Memory B cell (primary cell): ENCODE measurements at regions not wholly inside any gene's neighbourhood (a gene's known extent, or its start where the extent isn't known, plus 50 kb on each side); places are given as distances from the start of the nearest gene placed in this dataset.

Source experiments
- ATAC-seq: fragments of 150-1000 bp; cut with Tn5 transposase; 2 replicates; pipeline ENCODE4 v1.10.0; 2021; ENCODE audit warnings: low read depth, mild to moderate bottlenecking, moderate library complexity
- DNase-seq, 2 donors: peaks; one replicate each; pipeline ENCODE4 v3.0.0; 2022; ENCODE audit warnings: low spot score in 2 of 2
- H3K27ac Mint-ChIP-seq: one replicate; pipeline ENCODE4 v1.8.0; 2022; ENCODE audit warnings: mild to moderate bottlenecking, moderate library complexity, mixed read lengths
- H3K27me3 Mint-ChIP-seq: one replicate; pipeline ENCODE4 v1.8.0; 2022; ENCODE audit warnings: mixed read lengths
- H3K36me3 Mint-ChIP-seq: one replicate; pipeline ENCODE4 v1.8.0; 2022; ENCODE audit warnings: mild to moderate bottlenecking, mixed read lengths
- H3K4me1 Mint-ChIP-seq: one replicate; pipeline ENCODE4 v1.8.0; 2022; ENCODE audit warnings: mixed read lengths
- H3K4me3 Mint-ChIP-seq: one replicate; pipeline ENCODE4 v1.8.0; 2022; ENCODE audit warnings: mild to moderate bottlenecking, moderate library complexity, mixed read lengths
- H3K9me3 Mint-ChIP-seq: one replicate; pipeline ENCODE4 v1.8.0; 2022; ENCODE audit warnings: mixed read lengths

DNA sequence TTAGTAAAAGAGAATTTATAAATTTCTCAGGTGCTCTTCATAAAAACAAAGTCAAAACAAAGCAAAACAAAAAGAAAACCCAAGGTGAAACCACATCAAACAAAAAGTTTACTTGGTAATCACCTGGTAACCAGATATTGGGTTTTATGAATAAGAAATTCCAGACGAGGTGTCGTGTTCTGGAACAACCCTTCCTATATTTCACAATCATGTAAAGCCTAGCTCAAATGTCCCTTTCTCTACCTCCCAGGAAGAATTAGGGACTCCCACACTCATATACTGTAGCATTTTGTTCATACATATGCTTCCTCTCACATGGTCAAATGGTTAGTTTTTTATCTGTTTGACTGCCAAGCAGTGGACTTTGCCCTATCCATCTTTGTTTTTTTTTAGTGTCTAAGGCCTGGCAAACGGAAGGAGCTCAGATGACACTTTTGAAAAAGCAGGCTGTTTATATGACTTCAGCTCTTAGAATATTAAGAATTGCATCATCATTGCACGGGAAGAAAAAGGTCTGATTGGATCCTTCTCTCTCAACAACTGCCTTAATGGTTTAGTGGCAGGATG, 326.7 kb upstream of the TBL1XR1 start:
- no peak for ATAC-seq
- Mint-ChIP-seq H3K9me3 (no peaks in the 10 kb centered on the region), H3K27me3 (no peaks in the 10 kb centered on the region), H3K36me3 (no peaks in the 10 kb centered on the region), H3K4me1 (peaks cover 6% of the 10 kb centered on the region), H3K27ac (no peak overlapping the region), H3K4me3 (no peak overlapping the region)
- no peak for DNase-seq

DNA sequence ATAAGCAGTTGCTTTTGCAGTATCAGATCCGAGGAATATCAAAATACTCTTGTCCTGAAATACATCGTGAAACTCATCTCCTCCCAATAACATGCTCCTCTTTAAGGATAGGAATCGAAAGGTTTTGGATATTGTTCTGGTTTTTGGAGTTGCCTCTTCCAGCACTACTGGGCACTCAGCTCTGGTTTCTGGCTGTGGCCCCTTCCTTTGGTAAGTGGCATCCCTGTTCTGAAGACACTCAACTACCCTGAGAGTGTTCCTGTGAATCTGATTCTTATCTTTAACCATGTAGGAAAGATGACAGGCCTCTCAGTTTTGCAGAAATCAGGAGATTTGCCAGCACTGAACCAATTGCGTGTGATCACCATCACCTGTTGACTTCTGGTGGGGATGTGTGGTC, 327.5 kb upstream of the TBL1XR1 start:
- H3K9me3 Mint-ChIP-seq: no peaks in the 10 kb centered on the region
- DNase-seq (no peak), ATAC-seq (no peak)
- H3K4me1 Mint-ChIP-seq: peaks cover 7% of the 10 kb centered on the region
- H3K27ac Mint-ChIP-seq: no peak overlapping the region
- no peaks in the 10 kb centered on the region for H3K36me3 Mint-ChIP-seq
- no peak overlapping the region for H3K4me3 Mint-ChIP-seq
- H3K27me3 Mint-ChIP-seq: no peaks in the 10 kb centered on the region

DNA sequence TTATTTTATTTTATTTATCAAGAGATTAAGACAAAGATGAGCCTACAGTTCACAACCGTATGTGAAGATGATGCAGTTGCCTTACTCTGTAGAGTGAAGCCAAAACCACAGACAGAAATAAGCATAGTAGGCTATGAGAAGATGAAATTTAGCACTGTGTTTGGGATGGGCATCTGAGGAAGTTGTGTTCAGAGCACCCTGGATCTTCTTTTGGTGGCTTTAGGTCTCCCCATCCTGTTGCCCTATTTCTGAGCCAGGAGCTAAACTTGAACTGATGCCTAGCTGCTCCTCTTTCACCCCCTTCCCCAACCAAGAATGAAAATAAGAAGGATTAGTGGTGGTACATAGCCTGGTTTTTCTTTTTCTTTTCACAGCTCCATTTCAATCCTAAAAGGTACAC, 328.1 kb upstream of the TBL1XR1 start:
- H3K4me3 Mint-ChIP-seq: no peak overlapping the region
- ATAC-seq (no peak), DNase-seq (no peak)
- no peak overlapping the region for H3K27ac Mint-ChIP-seq
- no peaks in the 10 kb centered on the region for H3K9me3 Mint-ChIP-seq
- H3K4me1 Mint-ChIP-seq: peaks cover 7% of the 10 kb centered on the region
- H3K36me3 Mint-ChIP-seq: no peaks in the 10 kb centered on the region
- no peaks in the 10 kb centered on the region for H3K27me3 Mint-ChIP-seq

DNA sequence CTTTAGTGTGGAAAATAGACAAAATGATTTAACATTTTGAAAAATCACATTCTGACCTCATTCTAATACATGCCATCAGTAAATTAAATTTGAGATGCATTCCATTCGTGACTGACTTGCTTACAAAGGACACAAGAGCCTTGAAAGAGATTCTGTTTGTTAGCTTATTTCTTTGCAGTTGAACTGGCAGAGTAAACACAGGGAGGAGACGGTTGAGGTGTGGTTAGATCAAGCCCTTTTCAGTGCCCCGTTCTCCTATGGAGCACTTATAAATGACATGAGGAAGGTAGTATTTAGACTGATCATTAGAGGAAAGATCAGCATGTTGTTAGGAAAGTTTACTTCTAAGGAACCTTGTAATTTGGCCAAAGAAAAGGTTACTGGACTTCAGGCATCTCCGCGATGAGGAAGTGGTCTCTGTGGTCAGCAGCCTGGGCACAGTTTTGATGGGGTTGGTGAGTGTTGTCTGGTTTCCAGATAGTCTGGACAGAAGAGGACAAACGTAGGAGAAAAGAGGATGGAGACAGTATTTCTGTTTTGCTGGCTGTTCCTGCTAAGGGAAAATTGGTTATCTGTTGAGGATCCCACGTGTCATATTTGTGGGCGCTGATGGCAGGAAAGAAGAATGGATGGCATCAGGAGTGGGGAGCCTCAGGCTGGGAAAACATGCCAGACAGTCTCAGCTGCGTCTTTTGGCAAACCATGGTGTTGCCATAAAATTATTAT, 328.9 kb upstream of the TBL1XR1 start:
- Mint-ChIP-seq H3K27ac (no peak overlapping the region), H3K36me3 (no peaks in the 10 kb centered on the region), H3K4me1 (peaks cover 11% of the 10 kb centered on the region), H3K4me3 (no peak overlapping the region), H3K9me3 (no peaks in the 10 kb centered on the region), H3K27me3 (no peaks in the 10 kb centered on the region)
- DNase-seq: no peak
- ATAC-seq: no peak

DNA sequence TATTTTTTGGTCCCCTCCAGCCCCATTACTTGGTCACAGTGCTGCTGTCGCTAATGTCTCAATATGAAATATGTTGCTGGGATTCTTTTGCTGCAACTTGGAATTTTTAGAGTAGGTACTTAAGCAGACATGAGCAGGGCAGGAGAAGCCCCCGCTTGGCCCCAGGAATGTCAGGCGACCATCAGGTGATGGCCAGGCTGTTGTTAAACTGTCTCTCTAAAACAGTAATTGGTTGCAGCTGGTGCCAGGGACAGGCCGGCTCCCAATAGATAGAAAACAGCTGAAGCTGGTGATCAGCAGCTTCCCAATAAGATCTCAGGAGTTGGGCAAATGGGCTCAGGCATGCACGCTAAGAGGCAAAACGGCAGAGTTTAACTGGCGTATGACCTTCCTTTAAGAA, 329.9 kb upstream of the TBL1XR1 start:
- Mint-ChIP-seq H3K27ac (no peak overlapping the region), H3K4me3 (no peak overlapping the region), H3K36me3 (no peaks in the 10 kb centered on the region), H3K9me3 (no peaks in the 10 kb centered on the region), H3K27me3 (no peaks in the 10 kb centered on the region), H3K4me1 (peaks cover 11% of the 10 kb centered on the region)
- DNase-seq: no peak
- ATAC-seq: no peak

DNA sequence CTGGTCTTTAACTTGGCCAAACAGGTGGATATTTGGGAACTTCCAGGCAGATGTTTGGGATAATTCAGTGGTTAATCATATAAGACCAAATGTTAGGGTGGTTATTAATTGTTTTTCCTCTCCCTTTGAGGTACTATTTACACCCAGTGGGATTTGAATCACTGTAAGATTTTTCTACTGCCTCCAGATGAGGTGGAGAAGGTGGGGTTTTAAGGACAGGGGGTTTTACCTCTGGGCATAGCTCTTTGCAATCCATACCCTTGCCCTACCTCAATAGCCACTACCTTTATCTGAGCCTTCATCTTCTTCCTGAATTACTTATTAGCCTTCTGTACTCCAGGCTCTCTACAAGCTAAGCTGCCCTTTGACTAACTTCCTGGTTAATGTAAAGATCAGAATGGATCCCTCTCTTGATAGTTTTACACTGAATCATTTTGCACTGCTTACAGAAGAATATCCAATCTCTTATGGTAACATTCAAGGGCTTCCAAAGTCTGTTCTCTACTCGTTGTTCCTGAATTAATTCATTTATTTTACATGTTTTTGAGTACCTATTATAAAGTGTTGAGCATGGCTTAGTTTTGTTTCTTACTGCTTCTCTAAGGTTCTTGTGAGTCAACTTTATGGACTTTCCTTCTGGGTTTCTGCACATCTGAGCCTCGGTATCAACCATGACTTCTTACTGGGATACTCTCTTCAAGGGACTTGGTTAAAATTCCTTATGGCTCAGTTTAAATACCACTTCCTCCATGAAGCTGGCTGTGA, 331.2 kb upstream of the TBL1XR1 start:
- DNase-seq: no peak
- Mint-ChIP-seq H3K27ac (no peak overlapping the region), H3K4me3 (no peak overlapping the region), H3K4me1 (peaks cover 11% of the 10 kb centered on the region), H3K36me3 (no peaks in the 10 kb centered on the region), H3K27me3 (no peaks in the 10 kb centered on the region), H3K9me3 (no peaks in the 10 kb centered on the region)
- no peak for ATAC-seq

DNA sequence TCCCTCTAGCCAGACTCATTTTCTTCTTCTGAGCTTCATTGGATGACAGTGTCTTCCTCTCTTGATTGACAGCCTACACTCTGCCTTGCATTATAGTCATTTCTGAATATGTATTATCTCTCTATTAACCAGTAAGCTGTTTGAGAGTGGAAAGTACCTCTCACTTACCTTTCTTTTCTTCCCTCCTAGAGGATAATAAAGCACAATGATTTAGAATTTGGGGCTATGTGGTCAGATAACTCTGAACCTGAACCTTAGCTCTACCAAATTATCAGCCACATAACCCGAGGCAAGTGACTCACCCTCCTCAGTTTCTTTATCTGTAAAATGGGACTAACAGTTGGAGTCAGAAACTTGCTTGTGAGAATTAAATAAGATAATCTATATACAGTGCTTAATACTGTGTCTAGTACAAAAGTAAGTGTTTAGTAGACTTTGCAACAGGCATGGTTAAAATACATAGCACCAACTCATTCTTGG, 331.8 kb upstream of the TBL1XR1 start:
- Mint-ChIP-seq H3K4me3 (no peak overlapping the region), H3K27me3 (no peaks in the 10 kb centered on the region), H3K4me1 (peaks cover 11% of the 10 kb centered on the region), H3K27ac (no peak overlapping the region), H3K9me3 (no peaks in the 10 kb centered on the region), H3K36me3 (no peaks in the 10 kb centered on the region)
- DNase-seq: no peak
- ATAC-seq: no peak

DNA sequence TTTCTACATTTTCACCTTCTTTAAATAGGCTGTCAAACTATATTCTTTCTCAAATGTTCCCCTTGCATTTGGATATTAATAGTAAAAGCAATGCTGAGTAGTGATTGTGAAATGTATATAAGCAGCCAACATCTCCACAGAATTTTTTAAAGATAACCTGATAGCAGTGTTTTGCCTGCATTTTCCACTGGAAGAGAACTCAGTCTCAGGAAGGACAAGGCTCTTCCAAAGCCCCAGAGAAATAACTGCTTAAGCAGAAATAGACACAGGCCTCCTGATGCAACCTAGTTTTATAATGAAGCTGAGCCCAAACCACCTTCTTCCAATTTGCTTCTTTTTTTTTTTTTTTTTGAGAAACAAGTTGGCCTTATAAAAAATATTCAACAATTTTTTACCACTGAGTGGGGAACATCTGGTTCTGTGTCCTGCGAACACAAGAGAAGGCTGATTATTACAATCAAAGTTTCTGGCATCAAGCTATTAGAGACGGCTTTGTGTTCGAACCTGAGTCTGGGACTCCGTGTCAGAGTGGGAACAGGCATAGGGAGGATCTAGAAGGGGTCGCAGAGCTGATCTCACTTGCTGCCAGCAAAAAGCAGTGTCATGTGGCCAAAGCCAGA, 332.5 kb upstream of the TBL1XR1 start:
- ATAC-seq: no peak
- Mint-ChIP-seq H3K4me3 (no peak overlapping the region), H3K4me1 (peaks cover 11% of the 10 kb centered on the region), H3K36me3 (no peaks in the 10 kb centered on the region), H3K27ac (no peak overlapping the region), H3K27me3 (no peaks in the 10 kb centered on the region), H3K9me3 (no peaks in the 10 kb centered on the region)
- DNase-seq: no peak

DNA sequence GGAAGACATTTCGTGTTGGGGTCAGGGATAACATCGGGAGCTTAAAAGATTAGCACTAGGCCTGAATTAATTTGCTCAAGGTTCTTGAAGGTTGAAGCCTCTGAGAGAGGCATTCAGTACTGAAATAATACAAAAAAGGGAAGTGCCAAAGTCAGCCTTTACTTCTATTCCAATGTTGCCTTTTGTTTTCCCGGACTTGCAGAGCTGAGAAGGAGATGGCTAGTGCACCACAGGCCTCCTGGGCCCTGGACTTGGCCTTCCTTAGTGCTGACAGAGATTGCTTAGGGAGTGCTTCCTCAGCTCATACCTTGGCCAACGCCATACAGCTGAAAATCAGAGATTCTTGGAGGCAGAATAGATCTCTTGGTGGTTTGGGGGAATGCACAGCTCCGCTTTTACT, 333.6 kb upstream of the TBL1XR1 start:
- DNase-seq: no peak

DNA sequence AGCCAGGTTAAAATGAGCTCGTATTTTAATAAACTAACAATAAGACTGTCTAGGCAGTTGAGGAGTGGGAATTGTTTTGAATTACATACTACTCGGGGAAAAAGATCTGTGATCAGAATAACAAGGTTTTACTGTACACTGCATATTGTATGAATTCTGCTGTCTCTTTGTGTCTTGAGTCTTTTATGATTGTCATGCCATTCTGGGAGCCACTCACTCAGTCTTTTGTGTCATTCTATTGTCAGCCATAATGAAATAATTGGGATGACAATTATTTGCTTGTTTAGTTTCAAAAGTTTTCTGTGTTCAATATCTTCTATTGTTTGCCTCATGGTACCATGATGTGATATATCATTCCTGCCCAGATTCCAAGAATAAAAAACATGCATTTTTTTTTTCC, 339.6 kb upstream of the TBL1XR1 start:
- ATAC-seq: no peak
- H3K4me1 Mint-ChIP-seq: peaks cover 29% of the 10 kb centered on the region
- H3K27ac Mint-ChIP-seq: no peak overlapping the region
- H3K36me3 Mint-ChIP-seq: no peaks in the 10 kb centered on the region
- no peak for DNase-seq
- no peaks in the 10 kb centered on the region for H3K9me3 Mint-ChIP-seq
- no peak overlapping the region for H3K4me3 Mint-ChIP-seq
- no peaks in the 10 kb centered on the region for H3K27me3 Mint-ChIP-seq

More for the DNA sequence above, 333.6 kb upstream of the TBL1XR1 start:
- no peak for ATAC-seq
- no peak overlapping the region for H3K4me3 Mint-ChIP-seq
- H3K36me3 Mint-ChIP-seq: no peaks in the 10 kb centered on the region
- H3K9me3 Mint-ChIP-seq: no peaks in the 10 kb centered on the region
- H3K27me3 Mint-ChIP-seq: no peaks in the 10 kb centered on the region
- peaks cover 13% of the 10 kb centered on the region for H3K4me1 Mint-ChIP-seq
- H3K27ac Mint-ChIP-seq: no peak overlapping the region

DNA sequence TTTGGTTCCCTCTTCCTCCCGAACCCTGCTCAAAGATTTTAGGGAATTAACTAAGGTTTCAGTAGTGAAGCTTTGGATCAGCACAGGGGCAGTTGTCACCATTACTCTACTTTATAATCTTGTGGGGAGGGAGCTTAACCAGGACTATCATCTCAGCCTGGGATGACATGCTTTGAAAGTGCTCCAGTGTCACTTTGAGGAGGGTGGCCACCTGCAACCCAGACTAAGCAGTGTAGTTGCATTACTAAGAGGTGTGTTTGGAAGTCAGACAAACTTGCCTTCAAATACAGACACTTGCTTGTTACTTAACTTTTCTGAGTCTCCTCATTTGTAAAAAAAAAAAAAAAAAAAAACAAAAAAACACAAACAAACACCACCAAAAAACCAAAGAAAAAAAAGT, 340.3 kb upstream of the TBL1XR1 start:
- Mint-ChIP-seq H3K27me3 (no peaks in the 10 kb centered on the region), H3K4me1 (peaks cover 29% of the 10 kb centered on the region), H3K36me3 (no peaks in the 10 kb centered on the region), H3K27ac (no peak overlapping the region), H3K9me3 (no peaks in the 10 kb centered on the region), H3K4me3 (peak overlapping the region; percentile 31)
- ATAC-seq (no peak), DNase-seq (no peak)

DNA sequence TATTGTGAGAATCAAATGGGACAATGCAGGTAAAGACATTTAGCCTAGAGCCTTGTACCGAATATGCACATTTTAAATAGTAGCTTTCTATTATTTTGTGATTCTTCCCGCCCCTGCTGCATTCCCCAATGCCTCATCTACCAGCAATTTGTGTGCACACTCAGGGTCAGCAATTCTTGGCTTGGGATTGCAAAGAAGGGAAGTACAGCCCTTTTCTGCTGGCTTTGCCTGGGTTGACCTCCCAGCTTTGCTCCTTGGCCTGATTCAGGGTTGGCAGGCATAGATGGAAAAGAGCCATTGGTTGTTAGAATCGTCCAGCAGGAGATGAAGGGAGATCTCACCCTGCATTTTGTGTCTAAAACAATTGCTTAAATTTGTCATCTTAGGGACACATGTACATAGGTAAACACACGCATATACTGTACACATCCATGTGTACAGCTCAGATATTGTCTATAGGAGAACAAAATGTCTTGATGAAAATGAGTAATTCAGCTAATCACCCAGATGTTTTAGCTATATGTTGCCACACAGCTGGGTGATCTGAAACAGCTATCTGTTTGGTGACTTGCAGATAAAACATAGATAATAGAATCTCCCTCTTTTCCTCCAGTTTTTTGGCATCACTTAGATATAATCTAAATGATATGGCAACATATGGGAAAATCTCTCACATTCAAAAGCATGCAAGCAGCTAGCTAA, 340.9 kb upstream of the TBL1XR1 start:
- H3K36me3 Mint-ChIP-seq: no peaks in the 10 kb centered on the region
- H3K27ac Mint-ChIP-seq: peak overlapping the region; percentile 77
- ATAC-seq: no peak
- peaks cover 29% of the 10 kb centered on the region for H3K4me1 Mint-ChIP-seq
- H3K27me3 Mint-ChIP-seq: no peaks in the 10 kb centered on the region
- peak overlapping the region; percentile 11 for H3K4me3 Mint-ChIP-seq
- no peaks in the 10 kb centered on the region for H3K9me3 Mint-ChIP-seq
- DNase-seq: no peak

DNA sequence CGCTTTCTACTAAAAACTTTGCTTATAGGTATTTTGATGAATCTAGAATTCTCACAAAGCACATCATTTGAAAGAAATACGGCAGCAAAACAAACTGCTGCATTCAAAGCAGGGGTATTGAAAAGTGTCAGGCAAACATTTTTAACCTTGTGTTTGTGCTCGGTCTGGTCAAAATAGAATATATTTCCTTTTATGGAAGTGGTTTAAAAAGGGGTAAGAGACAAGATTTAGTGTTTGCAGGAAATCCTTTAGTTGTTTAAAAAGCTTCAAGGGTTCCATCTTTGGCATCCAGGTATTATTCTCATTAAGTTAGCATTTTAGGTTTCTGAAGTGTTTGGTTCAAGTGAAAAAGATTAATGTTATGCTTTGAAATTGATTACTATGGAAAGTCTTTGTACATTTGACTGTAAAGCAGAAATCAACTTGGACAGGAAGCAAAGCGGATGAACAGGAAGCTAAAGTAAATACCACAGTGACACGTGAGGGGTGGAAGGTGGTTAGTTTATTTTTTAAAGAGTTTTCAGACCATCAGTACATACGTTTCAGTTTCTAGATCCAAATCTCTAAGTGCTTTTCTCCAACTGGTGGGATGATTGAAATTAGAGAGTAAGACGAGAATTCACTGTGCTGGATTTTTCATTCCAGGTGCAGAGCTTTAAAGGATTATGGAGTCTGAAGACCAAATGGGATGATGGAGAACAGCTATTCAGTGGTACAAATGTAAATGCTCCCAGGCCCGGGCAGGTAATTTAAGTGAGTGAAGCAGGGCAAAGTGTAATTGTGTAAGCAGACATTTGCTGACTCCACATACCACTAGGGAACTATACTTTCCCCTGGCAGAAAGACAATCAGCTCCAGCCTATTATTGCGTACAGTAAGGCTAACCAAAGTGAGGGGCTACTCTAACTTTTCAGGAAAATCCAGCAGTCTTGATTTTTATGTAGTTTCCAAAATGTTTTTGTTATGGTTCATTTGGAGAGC, 341.8 kb upstream of the TBL1XR1 start:
- DNase-seq (peak in 1 of 2 donors; percentile 18), ATAC-seq (peak; percentile 96)
- Mint-ChIP-seq H3K27me3 (no peaks in the 10 kb centered on the region), H3K27ac (peak overlapping the region; percentile 77), H3K9me3 (no peaks in the 10 kb centered on the region), H3K36me3 (no peaks in the 10 kb centered on the region), H3K4me1 (peaks cover 29% of the 10 kb centered on the region), H3K4me3 (peak overlapping the region; percentile 67)
